GM12875 (cell line): ENCODE measurements at regions not wholly inside any gene's neighbourhood (a gene's known extent, or its start where the extent isn't known, plus 50 kb on each side); places are given as distances from the start of the nearest gene placed in this dataset.

Experiments
- H3K4me3 ChIP-seq: one replicate; pipeline ENCODE4 v1.5.1; 2011; ENCODE audit warnings: low read depth, low read length, control low read depth
- TF ChIP-seq, protein P1 (sequence below): IDR thresholded peaks from 2 replicates; pipeline ENCODE4 v1.5.1; 2011; ENCODE audit warnings: low read depth, mild to moderate bottlenecking, control low read depth, inconsistent platforms, low read length, moderate library complexity, borderline replicate concordance; ENCODE audit not compliant: insufficient read depth

DNA sequence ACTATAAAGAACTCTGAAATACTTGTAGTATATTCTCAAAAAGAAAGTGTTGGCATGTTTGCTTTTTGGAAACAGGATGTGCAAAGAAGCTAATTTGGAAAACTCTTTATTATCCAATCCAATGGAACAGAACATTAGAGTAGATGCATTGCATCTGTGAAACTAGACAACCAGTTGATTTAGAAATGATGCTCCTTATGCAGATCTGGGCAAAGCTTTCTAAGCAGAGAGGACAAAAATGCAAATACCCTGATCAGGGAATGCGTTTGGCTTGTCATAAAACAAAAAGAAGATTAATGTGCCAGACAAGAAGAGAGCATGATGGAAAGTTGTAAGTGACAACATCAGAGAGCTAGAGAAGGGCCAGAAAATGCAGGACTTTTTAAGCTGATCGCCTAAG, 142.3 kb downstream of the RCHY1 start:
- H3K4me3 ChIP-seq, result no peak overlapping the region
- TF ChIP-seq, protein P1, sequence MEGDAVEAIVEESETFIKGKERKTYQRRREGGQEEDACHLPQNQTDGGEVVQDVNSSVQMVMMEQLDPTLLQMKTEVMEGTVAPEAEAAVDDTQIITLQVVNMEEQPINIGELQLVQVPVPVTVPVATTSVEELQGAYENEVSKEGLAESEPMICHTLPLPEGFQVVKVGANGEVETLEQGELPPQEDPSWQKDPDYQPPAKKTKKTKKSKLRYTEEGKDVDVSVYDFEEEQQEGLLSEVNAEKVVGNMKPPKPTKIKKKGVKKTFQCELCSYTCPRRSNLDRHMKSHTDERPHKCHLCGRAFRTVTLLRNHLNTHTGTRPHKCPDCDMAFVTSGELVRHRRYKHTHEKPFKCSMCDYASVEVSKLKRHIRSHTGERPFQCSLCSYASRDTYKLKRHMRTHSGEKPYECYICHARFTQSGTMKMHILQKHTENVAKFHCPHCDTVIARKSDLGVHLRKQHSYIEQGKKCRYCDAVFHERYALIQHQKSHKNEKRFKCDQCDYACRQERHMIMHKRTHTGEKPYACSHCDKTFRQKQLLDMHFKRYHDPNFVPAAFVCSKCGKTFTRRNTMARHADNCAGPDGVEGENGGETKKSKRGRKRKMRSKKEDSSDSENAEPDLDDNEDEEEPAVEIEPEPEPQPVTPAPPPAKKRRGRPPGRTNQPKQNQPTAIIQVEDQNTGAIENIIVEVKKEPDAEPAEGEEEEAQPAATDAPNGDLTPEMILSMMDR, result no peak

DNA sequence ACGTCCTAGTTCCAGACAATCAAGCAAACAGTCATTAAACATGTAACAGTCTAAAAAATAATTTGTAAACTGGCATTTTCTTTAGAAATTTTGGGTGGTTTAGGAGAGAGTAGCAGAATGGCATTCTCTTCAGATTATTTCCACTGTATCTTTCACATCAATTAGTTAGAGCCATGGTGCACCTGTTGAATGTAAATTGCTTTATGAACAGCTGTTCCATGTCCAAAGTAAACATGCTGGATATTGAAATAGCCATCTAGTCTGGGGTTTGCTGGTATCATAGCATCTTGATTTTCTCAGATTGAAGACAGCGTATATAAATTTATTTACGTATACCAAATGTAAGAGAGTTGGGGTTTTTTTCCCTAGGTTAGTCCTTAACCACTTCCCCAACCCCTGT, 143.6 kb downstream of the RCHY1 start:
- TF ChIP-seq, protein P1, result no peak
- no peak overlapping the region for H3K4me3 ChIP-seq

DNA sequence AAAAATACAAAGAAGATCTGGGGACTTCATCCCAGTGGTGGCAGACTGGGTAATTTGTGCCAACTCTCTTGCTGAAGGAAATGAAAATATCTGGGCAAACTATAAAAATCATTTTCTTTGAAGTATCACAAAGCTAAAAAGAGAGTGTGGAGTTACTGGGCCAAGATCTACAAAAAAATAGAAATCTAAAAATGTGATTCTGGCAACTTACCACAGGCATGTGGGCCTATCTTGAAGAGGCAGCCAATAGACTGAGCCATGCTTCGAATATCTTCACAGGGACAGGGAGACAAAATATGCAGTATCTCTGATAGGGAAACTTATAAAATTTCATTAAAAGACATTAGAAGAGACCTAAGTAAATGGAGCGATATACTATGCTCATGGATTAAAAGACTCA, 168.8 kb downstream of the RCHY1 start:
- TF ChIP-seq, protein P1, result no peak
- no peak overlapping the region for H3K4me3 ChIP-seq

DNA sequence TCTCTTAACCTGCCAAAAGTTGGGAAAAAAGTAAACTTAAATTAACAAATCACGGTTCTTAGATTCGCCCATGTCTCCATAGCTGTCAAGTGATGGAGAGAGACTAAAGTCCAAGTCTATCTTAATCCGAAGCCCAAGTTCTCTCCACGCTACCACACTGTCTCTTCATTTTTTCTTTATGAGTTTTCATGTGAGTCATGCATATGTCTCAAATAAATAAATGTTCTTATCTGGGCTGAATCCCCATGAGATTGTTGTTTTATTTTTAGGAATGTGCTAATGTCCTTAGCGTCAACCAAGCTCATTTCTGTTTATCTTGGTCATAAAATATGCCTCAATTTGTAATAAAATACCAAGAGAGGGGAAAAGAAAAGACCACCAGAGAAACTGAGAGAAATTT, 169.3 kb downstream of the RCHY1 start:
- TF ChIP-seq, protein P1, result no peak

DNA sequence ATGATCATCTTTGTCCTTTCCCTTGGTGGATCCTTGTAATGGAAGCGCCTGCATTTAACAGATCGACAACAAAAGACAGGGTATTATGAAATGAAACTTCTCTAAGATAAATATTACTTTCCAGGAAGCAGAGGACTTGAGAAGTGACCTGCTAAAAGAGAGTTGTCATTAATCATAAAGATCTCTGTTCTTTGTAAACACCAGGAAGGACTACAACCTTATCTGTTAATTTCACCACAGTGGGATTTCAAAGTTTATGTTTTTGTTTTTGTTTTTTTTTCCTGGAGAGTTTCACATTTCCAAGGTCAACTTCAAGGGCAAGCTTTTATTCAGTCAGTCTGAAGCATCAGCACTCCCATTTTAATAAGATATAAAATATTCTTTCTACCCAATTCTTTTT, 170.9 kb downstream of the RCHY1 start:
- TF ChIP-seq, protein P1, result no peak
- no peak overlapping the region for H3K4me3 ChIP-seq

More for the DNA sequence above, 169.3 kb downstream of the RCHY1 start:
- H3K4me3 ChIP-seq, result no peak overlapping the region

DNA sequence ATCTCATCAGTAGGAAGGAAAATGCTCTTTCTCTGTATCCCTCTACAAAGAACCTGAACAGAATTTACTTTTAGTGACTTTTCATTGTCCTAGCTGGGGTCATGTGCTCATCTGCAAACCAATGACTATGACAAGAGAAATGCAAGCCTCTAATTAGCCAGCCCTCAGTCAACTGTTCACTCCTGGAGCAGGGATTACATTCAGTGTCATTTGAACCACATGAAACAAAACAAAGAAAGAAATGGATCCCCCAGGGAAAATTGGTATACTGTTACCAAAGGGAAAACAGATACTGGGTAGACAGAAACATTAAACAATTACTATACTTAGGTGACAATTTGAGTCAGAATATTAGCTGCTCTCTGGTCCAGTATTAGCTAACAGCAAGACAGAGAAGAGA, 173.6 kb downstream of the RCHY1 start:
- TF ChIP-seq, protein P1, result no peak
- no peak overlapping the region for H3K4me3 ChIP-seq

DNA sequence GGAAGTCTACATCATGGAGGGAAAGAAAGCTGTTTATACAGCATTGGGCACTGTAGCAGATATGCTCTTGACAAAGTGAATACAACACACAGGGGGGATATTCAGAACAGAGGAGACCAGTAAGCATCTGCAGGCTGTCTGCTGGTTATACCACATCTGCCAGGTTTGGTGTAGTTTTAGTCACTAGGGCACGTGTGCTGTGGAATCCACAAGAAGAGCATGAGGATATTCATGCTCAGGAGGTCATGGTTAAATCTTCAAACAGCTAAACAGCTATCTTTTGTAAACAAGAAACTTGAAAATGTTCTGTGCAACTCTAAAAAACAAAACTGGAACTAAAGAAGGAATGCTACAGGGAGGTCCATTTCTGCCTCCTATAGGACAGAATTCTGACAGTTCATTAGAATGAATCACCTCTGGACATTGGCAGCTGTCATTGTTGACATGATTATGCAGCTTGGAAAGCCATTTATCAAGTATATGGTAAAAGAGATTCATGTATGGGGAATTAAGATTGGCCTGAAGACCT, 175.8 kb downstream of the RCHY1 start:
- TF ChIP-seq, protein P1, result no peak
- no peak overlapping the region for H3K4me3 ChIP-seq
